ENCODE measurements at regions not wholly inside any gene's neighbourhood (a gene's known extent, or its start where the extent isn't known, plus 50 kb on each side); places are given as distances from the start of the nearest gene placed in this dataset.

DNA sequence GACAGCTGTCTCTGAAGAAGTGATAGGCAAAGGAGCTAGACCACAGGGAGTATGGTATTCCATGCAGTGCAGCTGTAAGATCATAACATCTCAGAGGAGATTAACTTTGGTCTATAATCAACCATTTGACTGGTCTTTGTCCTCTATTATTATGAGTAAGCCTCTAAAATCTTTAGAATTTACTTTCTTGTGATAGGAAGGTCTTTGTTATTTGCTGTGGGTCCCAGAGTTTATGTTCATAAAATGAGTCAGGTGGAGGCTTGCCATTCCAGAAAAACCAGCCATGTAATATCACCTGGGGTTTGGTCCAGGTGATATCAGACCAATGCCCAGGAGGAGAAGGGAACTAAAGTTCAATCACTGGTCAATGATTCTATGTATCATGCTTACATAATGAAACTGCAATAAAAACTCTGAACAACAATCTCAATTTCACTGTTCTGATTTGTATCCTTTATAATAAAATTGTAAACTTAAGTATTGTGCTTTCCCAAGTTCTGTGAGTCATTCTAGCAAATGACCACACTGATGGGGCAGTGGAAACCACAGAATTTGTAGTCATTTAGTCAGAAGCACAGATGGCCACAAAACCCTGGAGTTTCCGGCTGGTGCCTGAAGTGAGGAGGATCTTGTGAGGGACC lies 239.6 kb upstream of the TRAM1L1 start:
- no peaks in the 10 kb centered on the region for H3K36me3 ChIP-seq (ENCODE audit: insufficient read depth)
- H3K79me2 ChIP-seq (ENCODE audit: insufficient read depth, low read depth), result no peaks in the 10 kb centered on the region
- no peak overlapping the region for H3K4me3 ChIP-seq (IDR thresholded peaks at IDR 0.05; ENCODE audit: insufficient read depth, low read depth, low read length)
- H4K20me1 ChIP-seq (ENCODE audit: insufficient read depth), result no peaks in the 10 kb centered on the region
- H3K9ac ChIP-seq, result no peak overlapping the region
- H3K4me2 ChIP-seq, result no peak overlapping the region
- no peak overlapping the region for H2AFZ ChIP-seq (ENCODE audit: low read depth)
- H3K27ac ChIP-seq, result no peak overlapping the region
- H3K27me3 ChIP-seq (ENCODE audit: insufficient read depth, low read depth), result no peaks in the 10 kb centered on the region
- H3K4me1 ChIP-seq (ENCODE audit: low read depth, poor library complexity, severe bottlenecking), result no peaks in the 10 kb centered on the region
- TF ChIP-seq CTCF (conservative IDR thresholded peaks at IDR 0.05; ENCODE audit: low read depth, low read length), result no peak

- H3K27ac ChIP-seq, result no peak overlapping the region
- no peak overlapping the region for H3K4me2 ChIP-seq
- H3K36me3 ChIP-seq (ENCODE audit: insufficient read depth), result no peaks in the 10 kb centered on the region
- no peak overlapping the region for H3K9ac ChIP-seq
- H3K4me3 ChIP-seq (IDR thresholded peaks at IDR 0.05; ENCODE audit: insufficient read depth, low read depth, low read length), result no peak overlapping the region
- no peaks in the 10 kb centered on the region for H4K20me1 ChIP-seq (ENCODE audit: insufficient read depth)
- H3K79me2 ChIP-seq (ENCODE audit: insufficient read depth, low read depth), result no peaks in the 10 kb centered on the region
- TF ChIP-seq CTCF (conservative IDR thresholded peaks at IDR 0.05; ENCODE audit: low read depth, low read length), result no peak
- no peaks in the 10 kb centered on the region for H3K27me3 ChIP-seq (ENCODE audit: insufficient read depth, low read depth)
- H3K4me1 ChIP-seq (ENCODE audit: low read depth, poor library complexity, severe bottlenecking), result no peaks in the 10 kb centered on the region
- H2AFZ ChIP-seq (ENCODE audit: low read depth), result no peak overlapping the region
Observed at GRCh38 chr4:117326091-117326490, 240.7 kb upstream of the TRAM1L1 start.

DNA sequence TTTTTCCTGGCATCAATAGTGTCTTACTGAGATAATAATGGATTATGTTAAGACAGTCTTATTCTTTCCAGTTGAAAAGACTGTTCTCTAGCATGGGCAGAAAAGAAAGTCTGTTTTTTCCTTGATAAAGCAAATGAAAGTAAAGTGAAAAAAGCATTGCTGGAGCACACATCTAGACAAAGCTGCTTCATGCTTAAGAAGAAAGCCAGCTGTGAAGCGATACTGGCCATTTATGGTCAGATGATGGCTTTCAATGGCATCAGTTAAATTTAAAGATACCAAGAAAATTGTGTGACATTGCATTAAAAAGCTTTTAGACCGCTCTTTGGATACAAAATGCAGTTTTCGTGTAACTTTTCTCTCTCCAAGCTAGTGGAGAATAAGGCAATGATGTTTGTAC lies 242.1 kb upstream of the TRAM1L1 start:
- Histone ChIP-seq H3K36me3 (ENCODE audit: insufficient read depth) (no peaks in the 10 kb centered on the region), H3K4me3 (IDR thresholded peaks at IDR 0.05; ENCODE audit: insufficient read depth, low read depth, low read length) (no peak overlapping the region), H4K20me1 (ENCODE audit: insufficient read depth) (no peaks in the 10 kb centered on the region), H2AFZ (ENCODE audit: low read depth) (no peak overlapping the region), H3K4me1 (ENCODE audit: low read depth, poor library complexity, severe bottlenecking) (no peaks in the 10 kb centered on the region), H3K27ac (no peak overlapping the region), H3K9ac (no peak overlapping the region), H3K79me2 (ENCODE audit: insufficient read depth, low read depth) (no peaks in the 10 kb centered on the region), H3K4me2 (no peak overlapping the region), H3K27me3 (ENCODE audit: insufficient read depth, low read depth) (no peaks in the 10 kb centered on the region)
- TF ChIP-seq CTCF (conservative IDR thresholded peaks at IDR 0.05; ENCODE audit: low read depth, low read length), result no peak

DNA sequence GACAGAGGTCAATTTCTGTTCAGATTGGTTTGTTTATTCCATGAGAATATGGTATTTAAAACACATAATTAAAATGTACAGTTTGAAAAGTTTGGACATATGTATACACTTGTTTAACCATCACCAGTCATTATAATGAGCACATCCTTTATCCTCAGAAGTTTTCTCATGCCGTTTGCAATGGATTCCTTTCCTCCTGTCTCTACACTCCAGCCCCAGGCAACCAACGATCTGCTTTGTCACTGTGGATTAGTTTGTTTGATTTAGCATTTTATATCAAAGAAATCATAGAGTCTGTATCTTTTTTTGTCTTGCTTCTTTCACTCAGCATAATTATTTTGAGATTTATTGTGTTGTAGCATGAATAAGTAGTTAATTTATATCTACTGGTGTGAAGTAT lies 243.0 kb upstream of the TRAM1L1 start:
- Histone ChIP-seq H3K36me3 (ENCODE audit: insufficient read depth) (no peaks in the 10 kb centered on the region), H2AFZ (ENCODE audit: low read depth) (no peak overlapping the region), H3K4me2 (no peak overlapping the region), H3K4me3 (IDR thresholded peaks at IDR 0.05; ENCODE audit: insufficient read depth, low read depth, low read length) (no peak overlapping the region), H3K27ac (no peak overlapping the region), H3K79me2 (ENCODE audit: insufficient read depth, low read depth) (no peaks in the 10 kb centered on the region), H3K27me3 (ENCODE audit: insufficient read depth, low read depth) (no peaks in the 10 kb centered on the region), H3K4me1 (ENCODE audit: low read depth, poor library complexity, severe bottlenecking) (no peaks in the 10 kb centered on the region), H4K20me1 (ENCODE audit: insufficient read depth) (no peaks in the 10 kb centered on the region), H3K9ac (no peak overlapping the region)
- TF ChIP-seq CTCF (conservative IDR thresholded peaks at IDR 0.05; ENCODE audit: low read depth, low read length), result no peak

Data from KMS-11 (cell line).